ENCODE measurements at regions not wholly inside any gene's neighbourhood (a gene's known extent, or its start where the extent isn't known, plus 50 kb on each side); places are given as distances from the start of the nearest gene placed in this dataset.

DNA sequence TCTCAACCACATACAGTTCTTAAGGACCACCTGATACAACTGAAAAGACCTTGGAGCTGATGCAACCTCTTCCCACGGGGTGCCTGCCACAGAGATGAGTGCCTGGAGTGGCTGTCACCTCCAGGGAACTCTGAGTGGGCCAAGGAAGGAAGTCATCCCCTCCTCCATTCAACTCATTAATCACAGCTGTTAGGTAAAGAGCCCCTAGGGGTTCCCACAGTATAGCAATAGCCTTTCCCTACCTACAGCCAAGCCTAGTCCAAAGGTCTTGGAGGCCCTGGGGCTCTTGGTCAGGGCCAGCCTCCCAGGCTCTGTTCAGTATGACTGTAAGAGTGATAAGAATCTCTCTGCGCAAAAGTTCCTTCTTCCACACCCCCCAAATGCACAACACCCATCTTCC is 70.4 kb upstream of the NFE2L3 start:
- TF ChIP-seq POLR2A (IDR thresholded peaks at IDR 0.05): no peak
- TF ChIP-seq CTCF (IDR thresholded peaks at IDR 0.05 in 4 of 5, conservative IDR thresholded peaks at IDR 0.05 in 1 of 5): no peak

Data from gastrocnemius medialis (tissue), 4 donors.